Spleen (tissue), 11 donors: ENCODE measurements at regions not wholly inside any gene's neighbourhood (a gene's known extent, or its start where the extent isn't known, plus 50 kb on each side); places are given as distances from the start of the nearest gene placed in this dataset.

Experiments
- DNase-seq: peaks from one replicate; pipeline ENCODE4 v3.0.0-alpha.2; 2020
- H3K27ac ChIP-seq, 8 donors: fragments of 200-600 bp; sonication (generic) in 7 of 8; 1 replicate in 4 of 8; 2 replicates in 4 of 8; pipeline versions ENCODE4 v1.5.0 to v1.8.0; 2016 to 2021; ENCODE audit warnings: inconsistent platforms in 4 of 8, mild to moderate bottlenecking in 4 of 8, moderate library complexity in 1 of 8
- H3K27me3 ChIP-seq, 7 donors: fragments of 200-600 bp; sonication (generic) in 6 of 7; replicated peaks in 1 of 7; 1 replicate in 4 of 7; 2 replicates in 3 of 7; pipeline versions ENCODE4 v1.5.0 to v1.8.0; 2016 to 2021; ENCODE audit warnings: inconsistent platforms in 3 of 7, mild to moderate bottlenecking in 1 of 7
- H3K36me3 ChIP-seq, 6 donors: fragments of 200-600 bp; sonication (generic) in 5 of 6; 1 replicate in 4 of 6; 2 replicates in 2 of 6; pipeline versions ENCODE4 v1.5.0 to v1.8.0; 2016 to 2021; ENCODE audit warnings: inconsistent platforms in 2 of 6
- H3K4me1 ChIP-seq, 6 donors: fragments of 200-600 bp; sonication (generic) in 5 of 6; 1 replicate in 3 of 6; 2 replicates in 3 of 6; pipeline versions ENCODE4 v1.5.0 to v1.8.0; 2016 to 2021; ENCODE audit warnings: inconsistent platforms in 3 of 6
- H3K4me3 ChIP-seq, 8 donors: fragments of 200-600 bp; sonication (generic) in 7 of 8; 1 replicate in 4 of 8; 2 replicates in 4 of 8; pipeline versions ENCODE4 v1.5.0 to v1.8.0; 2016 to 2021; ENCODE audit warnings: inconsistent platforms in 4 of 8, mild to moderate bottlenecking in 4 of 8, moderate library complexity in 2 of 8
- H3K9me3 ChIP-seq, 8 donors: fragments of 200-600 bp; sonication (generic) in 7 of 8; 1 replicate in 4 of 8; 2 replicates in 4 of 8; pipeline versions ENCODE4 v1.5.0 to v1.8.0; 2016 to 2021; ENCODE audit warnings: inconsistent platforms in 4 of 8
- POLR2A ChIP-seq, 3 donors: fragments of 450-650 bp; IDR thresholded peaks; one replicate each; pipeline ENCODE4 v1.5.1; 2017; ENCODE audit warnings: antibody characterized with exemption in 3 of 3, mild to moderate bottlenecking in 1 of 3
- POLR2AphosphoS5 ChIP-seq, 3 donors: sonication (generic); formaldehyde crosslinking; IDR thresholded peaks; one replicate each; pipeline ENCODE4 v1.5.1; 2017; ENCODE audit warnings: antibody characterized with exemption in 3 of 3
- WGBS, 5 donors: extraction: QIAGEN DNeasy Blood & Tissue Kit in 3 of 5; methylation state at CpG; one replicate each; pipeline versions ENCODE4 v1.1.5 to v1.1.7; 2013 to 2018; 5-methylcytosine and 5-hydroxymethylcytosine counted together
- intact Hi-C: fragments of 100-400 bp; cut with DNase I; formaldehyde crosslinking; loops from one replicate; pipeline ENCODE4 v1.15.0; 2023; ENCODE audit warnings: low total_unique reads
- TF ChIP-seq, protein P1 (sequence below), 11 experiments: fragments of 200-600 bp in 7 of 11; fragments of 450-650 bp in 4 of 11; sonication (generic) in 4 of 11; IDR thresholded peaks in 8 of 11; conservative IDR thresholded peaks in 3 of 11; 1 replicate in 7 of 11; 2 replicates in 4 of 11; pipeline versions ENCODE4 v1.4.0 to v1.8.0; 2016 to 2021; ENCODE audit warnings: antibody characterized with exemption in 11 of 11, inconsistent platforms in 4 of 11, mild to moderate bottlenecking in 1 of 11
- donor health status: healthy with polysubstance abuse.
- donor health status: DM: no; HTN: no; CAD: no; lungs with moderate emphysema.
- donor health status: DM: no; HTN: no; CAD: no.
- donor health status: Bipolar disorder and iron deficiency.
- donor health status: healthy.
- donor health status: DM: no; HTN: no; CAD: no.
- donor health status: DM: yes; HTN: yes; CAD: no.

DNA sequence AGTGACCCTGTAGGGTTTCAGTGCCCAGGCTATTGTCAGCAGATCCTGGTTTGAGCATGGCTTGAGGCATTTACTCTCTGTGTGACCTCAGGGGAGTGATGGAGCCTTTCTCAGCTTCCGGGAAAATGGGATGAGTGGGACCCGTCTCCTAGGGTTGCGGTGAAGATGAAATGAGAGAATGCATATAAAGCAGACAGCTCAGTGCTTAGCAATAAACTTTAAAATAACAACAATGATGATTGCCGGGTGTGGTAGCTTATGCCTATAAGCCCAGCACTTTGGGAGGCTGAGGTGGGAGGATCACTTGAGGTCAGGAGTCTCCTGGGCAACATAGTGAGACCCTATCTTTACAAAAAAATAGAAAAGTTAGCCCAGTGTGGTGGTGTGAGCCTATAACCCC is 106.0 kb upstream of the MTHFD1L start:
- 88 to 93% (median 92%) methylated on average over 4 of the region's 4 CpGs for WGBS, 5 donors
- Histone ChIP-seq H3K4me1 (peaks cover 3 to 67% (median 35%) of the 10 kb centered on the region in 6 donors), H3K27ac (peak overlapping the region in 1 of 8 donors; percentile 0), H3K36me3 (peaks cover 0 to 39% (median 0%) of the 10 kb centered on the region in 6 donors), H3K4me3 (no peak overlapping the region), H3K27me3 (no peaks in the 10 kb centered on the region), H3K9me3 (no peaks in the 10 kb centered on the region)
- intact Hi-C loops, result no loop called here
- DNase-seq, result no peak
- TF ChIP-seq, protein P1, sequence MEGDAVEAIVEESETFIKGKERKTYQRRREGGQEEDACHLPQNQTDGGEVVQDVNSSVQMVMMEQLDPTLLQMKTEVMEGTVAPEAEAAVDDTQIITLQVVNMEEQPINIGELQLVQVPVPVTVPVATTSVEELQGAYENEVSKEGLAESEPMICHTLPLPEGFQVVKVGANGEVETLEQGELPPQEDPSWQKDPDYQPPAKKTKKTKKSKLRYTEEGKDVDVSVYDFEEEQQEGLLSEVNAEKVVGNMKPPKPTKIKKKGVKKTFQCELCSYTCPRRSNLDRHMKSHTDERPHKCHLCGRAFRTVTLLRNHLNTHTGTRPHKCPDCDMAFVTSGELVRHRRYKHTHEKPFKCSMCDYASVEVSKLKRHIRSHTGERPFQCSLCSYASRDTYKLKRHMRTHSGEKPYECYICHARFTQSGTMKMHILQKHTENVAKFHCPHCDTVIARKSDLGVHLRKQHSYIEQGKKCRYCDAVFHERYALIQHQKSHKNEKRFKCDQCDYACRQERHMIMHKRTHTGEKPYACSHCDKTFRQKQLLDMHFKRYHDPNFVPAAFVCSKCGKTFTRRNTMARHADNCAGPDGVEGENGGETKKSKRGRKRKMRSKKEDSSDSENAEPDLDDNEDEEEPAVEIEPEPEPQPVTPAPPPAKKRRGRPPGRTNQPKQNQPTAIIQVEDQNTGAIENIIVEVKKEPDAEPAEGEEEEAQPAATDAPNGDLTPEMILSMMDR (IDR thresholded peaks at IDR 0.05 in 8 of 11, conservative IDR thresholded peaks at IDR 0.05 in 3 of 11), result no peak
- TF ChIP-seq POLR2A (IDR thresholded peaks at IDR 0.05), result no peak
- no peak for TF ChIP-seq POLR2AphosphoS5 (IDR thresholded peaks at IDR 0.05)

- H3K27ac ChIP-seq, result peak overlapping the region in 2 of 8 donors; percentile 12 to 13
- TF ChIP-seq, protein P1 (IDR thresholded peaks at IDR 0.05 in 8 of 11, conservative IDR thresholded peaks at IDR 0.05 in 3 of 11), result no peak
- TF ChIP-seq POLR2A (IDR thresholded peaks at IDR 0.05) (no peak), POLR2AphosphoS5 (IDR thresholded peaks at IDR 0.05) (no peak)
- no peak overlapping the region for H3K4me3 ChIP-seq
- H3K9me3 ChIP-seq, result no peaks in the 10 kb centered on the region
- H3K4me1 ChIP-seq, result peaks cover 19 to 70% (median 45%) of the 10 kb centered on the region in 6 donors
- no peak for DNase-seq
- peaks cover 0 to 26% (median 0%) of the 10 kb centered on the region in 6 donors for H3K36me3 ChIP-seq
- no peaks in the 10 kb centered on the region for H3K27me3 ChIP-seq
- intact Hi-C loops, result no loop called here
- 69 to 80% (median 77%) methylated on average over 3 of the region's 3 CpGs for WGBS, 5 donors
Observed at GRCh38 chr6:150761771-150762170, 103.7 kb upstream of the MTHFD1L start.

- Histone ChIP-seq H3K36me3 (peaks cover 0 to 33% (median 3%) of the 10 kb centered on the region in 6 donors), H3K4me3 (no peak overlapping the region), H3K9me3 (no peaks in the 10 kb centered on the region), H3K27ac (peak overlapping the region in 7 of 8 donors; percentile 16 to 72 (median 54)), H3K4me1 (peaks cover 35 to 76% (median 55%) of the 10 kb centered on the region in 6 donors), H3K27me3 (no peaks in the 10 kb centered on the region)
- TF ChIP-seq POLR2AphosphoS5 (IDR thresholded peaks at IDR 0.05) (peak in 1 of 3 donors; percentile 27), POLR2A (IDR thresholded peaks at IDR 0.05) (no peak)
- TF ChIP-seq, protein P1 (IDR thresholded peaks at IDR 0.05 in 8 of 11, conservative IDR thresholded peaks at IDR 0.05 in 3 of 11), result no peak
- intact Hi-C loops, result no loop called here
- DNase-seq, result no peak
- 64 to 79% (median 73%) methylated on average over 10 of the region's 10 CpGs for WGBS, 5 donors
Observed at GRCh38 chr6:150764334-150765066, 101.0 kb upstream of the MTHFD1L start.

GRCh38 chr6:150765067-150765764 is 100.3 kb upstream of the MTHFD1L start:
- DNase-seq, result no peak
- Histone ChIP-seq H3K4me3 (no peak overlapping the region), H3K9me3 (no peaks in the 10 kb centered on the region), H3K36me3 (peaks cover 0 to 40% (median 6%) of the 10 kb centered on the region in 6 donors), H3K27me3 (no peaks in the 10 kb centered on the region), H3K27ac (peak overlapping the region in 7 of 8 donors; percentile 16 to 72 (median 54)), H3K4me1 (peaks cover 35 to 76% (median 52%) of the 10 kb centered on the region in 6 donors)
- 42 to 67% (median 59%) methylated on average over 10 of the region's 10 CpGs for WGBS, 5 donors
- intact Hi-C loops, result no loop called here
- TF ChIP-seq POLR2AphosphoS5 (IDR thresholded peaks at IDR 0.05) (no peak), POLR2A (IDR thresholded peaks at IDR 0.05) (no peak)
- TF ChIP-seq, protein P1 (IDR thresholded peaks at IDR 0.05 in 8 of 11, conservative IDR thresholded peaks at IDR 0.05 in 3 of 11), result no peak
